ENCODE measurements at regions not wholly inside any gene's neighbourhood (a gene's known extent, or its start where the extent isn't known, plus 50 kb on each side); places are given as distances from the start of the nearest gene placed in this dataset.
"Not testable (repeated sequence)": the region's sequence is repeated elsewhere in the genome, so short reads cannot be mapped to it uniquely, and the experiment has no call there.

DNA sequence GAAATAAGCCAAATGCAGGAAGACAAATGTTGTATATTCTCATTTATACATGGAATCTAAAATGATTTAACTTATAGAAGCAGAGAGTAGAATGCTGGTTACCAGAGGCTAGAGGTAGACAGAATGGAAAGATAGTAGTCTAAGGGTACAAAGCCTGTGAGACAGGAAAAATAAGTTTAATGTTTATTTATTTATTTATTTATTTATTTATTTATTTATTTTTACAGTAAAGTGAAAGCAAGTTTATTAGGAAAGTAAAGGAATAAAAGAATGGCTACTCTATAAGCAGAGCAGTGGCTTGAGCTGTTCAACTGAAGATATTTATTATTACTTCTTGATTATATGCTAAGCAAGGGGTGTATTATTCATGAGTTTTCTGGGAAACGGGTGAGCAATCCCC is 203.2 kb downstream of the LAS1L start:
- intact Hi-C loops (cut with DNase I): no loop called here
- Histone ChIP-seq H3K36me3 (no peaks in the 10 kb centered on the region), H3K9me3 (no peaks in the 10 kb centered on the region), H3K4me1 (replicated peaks) (no peaks in the 10 kb centered on the region), H3K27me3 (replicated peaks; ENCODE audit: insufficient read depth) (no peaks in the 10 kb centered on the region), H3K4me3 (no peak overlapping the region), H3K27ac (no peak overlapping the region)
- WGBS: 83% methylated on average over 1 of the region's 1 CpG
- no peak for TF ChIP-seq POLR2AphosphoS5 (IDR thresholded peaks at IDR 0.05)
- no peak for TF ChIP-seq POLR2A (IDR thresholded peaks at IDR 0.05)
- TF ChIP-seq, protein P1, sequence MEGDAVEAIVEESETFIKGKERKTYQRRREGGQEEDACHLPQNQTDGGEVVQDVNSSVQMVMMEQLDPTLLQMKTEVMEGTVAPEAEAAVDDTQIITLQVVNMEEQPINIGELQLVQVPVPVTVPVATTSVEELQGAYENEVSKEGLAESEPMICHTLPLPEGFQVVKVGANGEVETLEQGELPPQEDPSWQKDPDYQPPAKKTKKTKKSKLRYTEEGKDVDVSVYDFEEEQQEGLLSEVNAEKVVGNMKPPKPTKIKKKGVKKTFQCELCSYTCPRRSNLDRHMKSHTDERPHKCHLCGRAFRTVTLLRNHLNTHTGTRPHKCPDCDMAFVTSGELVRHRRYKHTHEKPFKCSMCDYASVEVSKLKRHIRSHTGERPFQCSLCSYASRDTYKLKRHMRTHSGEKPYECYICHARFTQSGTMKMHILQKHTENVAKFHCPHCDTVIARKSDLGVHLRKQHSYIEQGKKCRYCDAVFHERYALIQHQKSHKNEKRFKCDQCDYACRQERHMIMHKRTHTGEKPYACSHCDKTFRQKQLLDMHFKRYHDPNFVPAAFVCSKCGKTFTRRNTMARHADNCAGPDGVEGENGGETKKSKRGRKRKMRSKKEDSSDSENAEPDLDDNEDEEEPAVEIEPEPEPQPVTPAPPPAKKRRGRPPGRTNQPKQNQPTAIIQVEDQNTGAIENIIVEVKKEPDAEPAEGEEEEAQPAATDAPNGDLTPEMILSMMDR (IDR thresholded peaks at IDR 0.05): no peak
- DNase-seq (ENCODE audit: low spot score): no peak

DNA sequence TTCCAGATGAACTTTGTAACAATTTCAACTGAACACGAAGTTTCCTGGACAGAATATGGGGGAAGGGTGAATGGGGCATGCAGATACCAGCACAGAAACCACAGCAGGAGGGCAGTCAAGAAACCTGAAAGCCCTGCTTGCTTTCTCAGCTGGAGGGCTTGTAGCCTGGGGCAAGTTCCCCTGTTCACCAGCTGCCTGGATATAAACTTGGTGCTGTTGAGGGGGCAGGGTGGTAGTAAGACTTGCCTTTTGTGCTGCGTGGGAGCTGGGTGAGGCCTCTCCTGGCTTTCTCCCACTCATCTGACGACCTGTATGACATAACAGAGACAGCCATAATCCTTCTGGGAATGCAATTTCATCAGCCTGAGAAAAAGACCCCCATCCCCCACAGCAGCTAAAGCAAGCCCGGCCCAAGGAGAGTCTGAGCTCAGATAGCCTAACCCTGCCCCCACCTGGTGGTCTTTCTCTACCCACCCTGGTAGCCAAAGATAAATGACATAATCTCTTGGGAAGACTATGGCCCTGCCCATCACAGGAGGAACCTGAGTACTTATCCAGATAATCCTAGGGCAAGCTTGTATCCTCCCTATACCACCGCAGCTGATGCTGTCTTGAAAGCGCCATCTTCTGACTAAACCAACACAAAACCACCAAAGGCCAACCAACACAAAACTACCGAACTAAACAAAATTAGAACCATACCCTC is 234.3 kb downstream of the LAS1L start:
- DNase-seq (ENCODE audit: low spot score): no peak
- Histone ChIP-seq H3K9me3 (no peaks in the 10 kb centered on the region), H3K27ac (no peak overlapping the region), H3K4me1 (replicated peaks) (no peaks in the 10 kb centered on the region), H3K4me3 (no peak overlapping the region), H3K27me3 (replicated peaks; ENCODE audit: insufficient read depth) (no peaks in the 10 kb centered on the region), H3K36me3 (no peaks in the 10 kb centered on the region)
- TF ChIP-seq, protein P1 (IDR thresholded peaks at IDR 0.05): no peak
- TF ChIP-seq POLR2A (IDR thresholded peaks at IDR 0.05): no peak
- TF ChIP-seq POLR2AphosphoS5 (IDR thresholded peaks at IDR 0.05): no peak
- intact Hi-C loops (cut with DNase I): no loop called here
- WGBS: 46% methylated on average over 7 of the region's 7 CpGs

DNA sequence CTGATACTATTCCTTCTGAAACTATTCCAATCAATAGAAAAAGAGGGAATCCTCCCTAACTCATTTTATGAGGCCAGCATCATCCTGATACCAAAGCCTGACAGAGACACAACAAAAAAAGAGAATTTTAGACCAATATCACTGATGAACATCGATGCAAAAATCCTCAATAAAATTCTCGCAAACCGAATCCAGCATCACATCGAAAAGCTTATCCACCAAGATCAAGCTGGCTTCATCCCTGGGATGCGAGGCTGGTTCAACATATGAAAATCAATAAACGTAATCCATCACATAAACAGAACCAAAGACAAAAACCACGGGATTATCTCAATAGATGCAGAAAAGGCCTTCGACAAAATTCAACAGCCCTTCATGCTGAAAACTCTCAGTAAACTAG is 251.7 kb downstream of the LAS1L start:
- 92% methylated on average over 8 of the region's 8 CpGs for WGBS
- H3K27ac ChIP-seq; H3K27me3 ChIP-seq (replicated peaks; ENCODE audit: insufficient read depth); H3K4me1 ChIP-seq (replicated peaks); H3K4me3 ChIP-seq; DNase-seq (ENCODE audit: low spot score); intact Hi-C loops (cut with DNase I); H3K9me3 ChIP-seq; H3K36me3 ChIP-seq: not testable (repeated sequence)

DNA sequence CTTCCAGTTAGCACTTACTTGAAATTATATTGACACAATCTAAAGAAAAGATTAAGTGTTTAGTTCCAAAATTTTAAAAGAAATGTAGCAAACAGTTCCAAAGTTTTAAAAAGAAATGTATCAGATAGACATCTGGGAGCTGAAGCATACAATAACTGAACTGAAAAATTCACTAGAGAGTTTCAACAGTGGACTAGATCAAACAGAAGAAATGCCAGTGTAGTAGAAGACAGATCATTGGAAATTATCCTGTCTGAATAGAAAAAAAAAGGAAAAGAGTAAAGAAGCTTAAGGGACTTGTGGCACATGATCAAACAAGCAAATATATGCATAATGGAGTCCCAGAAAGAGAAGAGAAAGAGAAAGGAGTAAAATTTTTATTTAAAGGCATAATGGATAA is 261.4 kb downstream of the LAS1L start:
- no peak for DNase-seq (ENCODE audit: low spot score)
- Histone ChIP-seq H3K9me3 (no peaks in the 10 kb centered on the region), H3K36me3 (no peaks in the 10 kb centered on the region), H3K27me3 (replicated peaks; ENCODE audit: insufficient read depth) (no peaks in the 10 kb centered on the region), H3K4me1 (replicated peaks) (no peaks in the 10 kb centered on the region), H3K27ac (no peak overlapping the region), H3K4me3 (no peak overlapping the region)
- intact Hi-C loops (cut with DNase I): no loop called here
- TF ChIP-seq, protein P1 (IDR thresholded peaks at IDR 0.05): no peak
- TF ChIP-seq POLR2A (IDR thresholded peaks at IDR 0.05) (no peak), POLR2AphosphoS5 (IDR thresholded peaks at IDR 0.05) (no peak)

DNA sequence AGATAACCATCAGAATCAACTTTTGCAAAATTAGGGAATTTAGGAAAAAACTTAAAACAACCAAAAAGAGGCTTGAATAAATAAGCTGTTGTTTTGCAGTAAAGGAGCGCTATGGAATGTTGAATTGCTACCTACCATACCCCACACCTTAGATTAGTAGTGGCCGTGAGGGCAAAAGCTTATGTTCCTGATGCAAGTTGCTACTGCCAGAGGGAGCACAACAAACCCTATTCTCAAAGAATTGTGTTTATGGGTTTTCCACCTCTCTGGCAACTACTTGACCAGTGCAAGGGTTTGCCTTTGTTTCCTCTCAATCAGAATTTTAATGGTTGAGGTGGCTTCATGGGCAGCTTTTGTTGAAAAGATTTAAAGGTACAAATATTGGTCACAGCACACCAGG is 268.1 kb downstream of the LAS1L start:
- Histone ChIP-seq H3K36me3 (no peaks in the 10 kb centered on the region), H3K27me3 (replicated peaks; ENCODE audit: insufficient read depth) (no peaks in the 10 kb centered on the region), H3K4me3 (no peak overlapping the region), H3K4me1 (replicated peaks) (no peaks in the 10 kb centered on the region), H3K27ac (no peak overlapping the region), H3K9me3 (no peaks in the 10 kb centered on the region)
- DNase-seq (ENCODE audit: low spot score): no peak
- intact Hi-C loops (cut with DNase I): no loop called here
- no peak for TF ChIP-seq POLR2A (IDR thresholded peaks at IDR 0.05)
- TF ChIP-seq POLR2AphosphoS5 (IDR thresholded peaks at IDR 0.05): no peak
- TF ChIP-seq, protein P1 (IDR thresholded peaks at IDR 0.05): no peak
- WGBS: 88% methylated on average over 2 of the region's 2 CpGs

Data from prostate gland (tissue), 2 donors.